Trophoblast cell (in vitro differentiated cells and primary cell): ENCODE measurements at regions not wholly inside any gene's neighbourhood (a gene's known extent, or its start where the extent isn't known, plus 50 kb on each side); places are given as distances from the start of the nearest gene placed in this dataset.

ENCODE experiments used
- DNase-seq, 2 donors: peaks; one replicate each; pipeline ENCODE4 v3.0.0-alpha.2; 2016
- H2AFZ ChIP-seq: 2 replicates; pipeline ENCODE4 v1.6.1; 2013; ENCODE audit warnings: low read length, moderate library complexity, mild to moderate bottlenecking; ENCODE audit not compliant: insufficient read depth, poor library complexity
- H2AK5ac ChIP-seq: 2 replicates; pipeline ENCODE4 v1.6.1; 2013; ENCODE audit warnings: mild to moderate bottlenecking, low read length
- H2BK120ac ChIP-seq: 2 replicates; pipeline ENCODE4 v1.6.1; 2013; ENCODE audit warnings: low read length, mild to moderate bottlenecking, moderate library complexity; ENCODE audit not compliant: insufficient read depth, poor library complexity
- H2BK12ac ChIP-seq: 2 replicates; pipeline ENCODE4 v1.6.1; 2013; ENCODE audit warnings: mild to moderate bottlenecking, low read length, moderate library complexity
- H2BK5ac ChIP-seq: 2 replicates; pipeline ENCODE4 v1.6.1; 2013; ENCODE audit warnings: low read length, low read depth, moderate library complexity, mild to moderate bottlenecking; ENCODE audit not compliant: poor library complexity
- H3K14ac ChIP-seq: 2 replicates; pipeline ENCODE4 v1.6.1; 2013; ENCODE audit warnings: mild to moderate bottlenecking, low read length
- H3K18ac ChIP-seq: 2 replicates; pipeline ENCODE4 v1.6.1; 2013; ENCODE audit warnings: mild to moderate bottlenecking, low read length
- H3K23ac ChIP-seq: 2 replicates; pipeline ENCODE4 v1.6.1; 2013; ENCODE audit warnings: low read length
- H3K27ac ChIP-seq: 2 replicates; pipeline ENCODE4 v1.5.1; 2013; ENCODE audit warnings: low read depth, mild to moderate bottlenecking, inconsistent platforms, low read length, moderate library complexity
- H3K27me3 ChIP-seq: 2 replicates; pipeline ENCODE4 v1.6.1; 2013; ENCODE audit warnings: inconsistent platforms, mild to moderate bottlenecking, low read length, moderate library complexity; ENCODE audit not compliant: insufficient read depth
- H3K36me3 ChIP-seq, 2 experiments: 1 replicate in 1 of 2; 2 replicates in 1 of 2; pipeline ENCODE4 v1.6.1; 2013; ENCODE audit warnings: low read length in 2 of 2, mild to moderate bottlenecking in 2 of 2, moderate library complexity in 1 of 2; ENCODE audit not compliant: insufficient read depth in 2 of 2, control insufficient read depth in 1 of 2
- H3K4ac ChIP-seq: 2 replicates; pipeline ENCODE4 v1.6.1; 2013; ENCODE audit warnings: low read depth, mild to moderate bottlenecking, low read length, moderate library complexity
- H3K4me1 ChIP-seq, 2 experiments: 1 replicate in 1 of 2; 2 replicates in 1 of 2; pipeline ENCODE4 v1.6.1; 2013; ENCODE audit warnings: low read length in 2 of 2, mild to moderate bottlenecking in 2 of 2, moderate library complexity in 1 of 2; ENCODE audit not compliant: insufficient read depth in 2 of 2, control insufficient read depth in 1 of 2
- H3K4me2 ChIP-seq: 2 replicates; pipeline ENCODE4 v1.6.1; 2013; ENCODE audit warnings: inconsistent platforms, mild to moderate bottlenecking, low read length, moderate library complexity
- H3K4me3 ChIP-seq: 2 replicates; pipeline ENCODE4 v1.5.1; 2013; ENCODE audit warnings: mild to moderate bottlenecking, low read depth, low read length, inconsistent platforms
- H3K79me1 ChIP-seq: one replicate; pipeline ENCODE4 v1.6.1; 2013; ENCODE audit warnings: low read length
- H3K79me2 ChIP-seq: 2 replicates; pipeline ENCODE4 v1.6.1; 2013; ENCODE audit warnings: low read length, mild to moderate bottlenecking; ENCODE audit not compliant: control insufficient read depth, insufficient read depth, poor library complexity
- H3K9ac ChIP-seq: 2 replicates; pipeline ENCODE4 v1.6.1; 2013; ENCODE audit warnings: mild to moderate bottlenecking, low read length
- H3K9me3 ChIP-seq: 2 replicates; pipeline ENCODE4 v1.6.1; 2013; ENCODE audit warnings: low read depth, mild to moderate bottlenecking, control low read depth, inconsistent platforms, low read length; ENCODE audit not compliant: insufficient read depth
- H4K12ac ChIP-seq: 2 replicates; pipeline ENCODE4 v1.6.1; 2013; ENCODE audit warnings: low read depth, mild to moderate bottlenecking, low read length, moderate library complexity
- H4K8ac ChIP-seq: 2 replicates; pipeline ENCODE4 v1.6.1; 2013; ENCODE audit warnings: low read depth, mild to moderate bottlenecking, low read length, moderate library complexity
- H4K91ac ChIP-seq: one replicate; pipeline ENCODE4 v1.6.1; 2013; ENCODE audit warnings: low read depth, mild to moderate bottlenecking, low read length, moderate library complexity
- WGBS: extraction: QIAGEN DNeasy Blood & Tissue Kit; methylation state at CpG from one replicate; pipeline ENCODE4 v1.1.7; 2013; ENCODE audit warnings: missing lambda C conversion rate; ENCODE audit not compliant: insufficient read length, insufficient coverage; ENCODE audit errors: extremely low coverage; 5-methylcytosine and 5-hydroxymethylcytosine counted together

- H3K36me3 ChIP-seq, result no peaks in the 10 kb centered on the region
- H3K79me2 ChIP-seq, result no peaks in the 10 kb centered on the region
- no peak overlapping the region for H3K9ac ChIP-seq
- no peak overlapping the region for H4K12ac ChIP-seq
- H2BK5ac ChIP-seq, result no peak overlapping the region
- no peak overlapping the region for H3K18ac ChIP-seq
- no peaks in the 10 kb centered on the region for H3K27me3 ChIP-seq
- H3K4ac ChIP-seq, result no peak overlapping the region
- no peak overlapping the region for H3K14ac ChIP-seq
- no peak overlapping the region for H2BK12ac ChIP-seq
- H3K4me3 ChIP-seq, result no peak overlapping the region
- no peak overlapping the region for H3K4me2 ChIP-seq
- no peak overlapping the region for H2BK120ac ChIP-seq
- H3K79me1 ChIP-seq, result no peaks in the 10 kb centered on the region
- H3K4me1 ChIP-seq, result no peaks in the 10 kb centered on the region
- no peaks in the 10 kb centered on the region for H3K9me3 ChIP-seq
- no peak overlapping the region for H3K27ac ChIP-seq
- no peak overlapping the region for H4K91ac ChIP-seq
- no peak overlapping the region for H2AFZ ChIP-seq
- no peak for DNase-seq
- no peak overlapping the region for H2AK5ac ChIP-seq
- H4K8ac ChIP-seq, result no peak overlapping the region
- WGBS, result no CpG with 5 or more reads among the region's 3 CpGs
- no peak overlapping the region for H3K23ac ChIP-seq
Observed at GRCh38 chr4:110823251-110823650, 200.4 kb upstream of the PITX2 start.

- no peak overlapping the region for H3K4ac ChIP-seq
- H3K4me2 ChIP-seq, result no peak overlapping the region
- H3K36me3 ChIP-seq, result no peaks in the 10 kb centered on the region
- no peak overlapping the region for H3K27ac ChIP-seq
- H3K9me3 ChIP-seq, result no peaks in the 10 kb centered on the region
- H2BK12ac ChIP-seq, result no peak overlapping the region
- no peaks in the 10 kb centered on the region for H3K79me2 ChIP-seq
- no peaks in the 10 kb centered on the region for H3K79me1 ChIP-seq
- no peaks in the 10 kb centered on the region for H3K27me3 ChIP-seq
- H3K9ac ChIP-seq, result no peak overlapping the region
- no peak overlapping the region for H3K18ac ChIP-seq
- WGBS, result no CpG with 5 or more reads among the region's 5 CpGs
- no peak overlapping the region for H4K12ac ChIP-seq
- DNase-seq, result no peak
- no peak overlapping the region for H3K23ac ChIP-seq
- H4K91ac ChIP-seq, result no peak overlapping the region
- no peaks in the 10 kb centered on the region for H3K4me1 ChIP-seq
- H3K4me3 ChIP-seq, result no peak overlapping the region
- H2AK5ac ChIP-seq, result no peak overlapping the region
- no peak overlapping the region for H2BK5ac ChIP-seq
- H3K14ac ChIP-seq, result no peak overlapping the region
- H4K8ac ChIP-seq, result no peak overlapping the region
- no peak overlapping the region for H2BK120ac ChIP-seq
- H2AFZ ChIP-seq, result no peak overlapping the region
Observed at GRCh38 chr4:110824344-110824743, 201.5 kb upstream of the PITX2 start.

GRCh38 chr4:110826656-110827055 lies 203.8 kb upstream of the PITX2 start:
- no peak overlapping the region for H4K8ac ChIP-seq
- H3K9me3 ChIP-seq, result no peaks in the 10 kb centered on the region
- H3K14ac ChIP-seq, result no peak overlapping the region
- WGBS, result no CpG with 5 or more reads among the region's 8 CpGs
- no peaks in the 10 kb centered on the region for H3K79me1 ChIP-seq
- no peak overlapping the region for H2BK12ac ChIP-seq
- H3K4me2 ChIP-seq, result no peak overlapping the region
- no peak overlapping the region for H3K23ac ChIP-seq
- no peak overlapping the region for H4K91ac ChIP-seq
- H3K4me3 ChIP-seq, result no peak overlapping the region
- H3K9ac ChIP-seq, result no peak overlapping the region
- no peak overlapping the region for H3K27ac ChIP-seq
- no peak overlapping the region for H2BK120ac ChIP-seq
- H3K18ac ChIP-seq, result no peak overlapping the region
- no peak overlapping the region for H3K4ac ChIP-seq
- no peak overlapping the region for H2BK5ac ChIP-seq
- H3K4me1 ChIP-seq, result no peaks in the 10 kb centered on the region
- no peaks in the 10 kb centered on the region for H3K36me3 ChIP-seq
- no peak overlapping the region for H2AFZ ChIP-seq
- no peak overlapping the region for H4K12ac ChIP-seq
- no peak overlapping the region for H2AK5ac ChIP-seq
- no peaks in the 10 kb centered on the region for H3K27me3 ChIP-seq
- peak in 1 of 2 donors; percentile 53 for DNase-seq
- H3K79me2 ChIP-seq, result no peaks in the 10 kb centered on the region

GRCh38 chr4:110830461-110830860 lies 207.6 kb upstream of the PITX2 start:
- Histone ChIP-seq H3K23ac (no peak overlapping the region), H3K4me3 (no peak overlapping the region), H2AK5ac (no peak overlapping the region), H3K79me1 (no peaks in the 10 kb centered on the region), H3K27me3 (no peaks in the 10 kb centered on the region), H3K9ac (no peak overlapping the region), H3K79me2 (no peaks in the 10 kb centered on the region), H2BK12ac (no peak overlapping the region), H3K18ac (no peak overlapping the region), H2AFZ (no peak overlapping the region), H4K8ac (no peak overlapping the region), H3K4me2 (no peak overlapping the region), H3K14ac (no peak overlapping the region), H4K91ac (no peak overlapping the region), H3K27ac (no peak overlapping the region), H3K4me1 (no peaks in the 10 kb centered on the region), H3K4ac (no peak overlapping the region), H3K36me3 (no peaks in the 10 kb centered on the region), H3K9me3 (no peaks in the 10 kb centered on the region), H4K12ac (no peak overlapping the region), H2BK5ac (no peak overlapping the region), H2BK120ac (no peak overlapping the region)
- no peak for DNase-seq
- WGBS, result no CpG with 5 or more reads among the region's 2 CpGs
